Endothelial cell of umbilical vein (primary cell): ENCODE measurements at regions not wholly inside any gene's neighbourhood (a gene's known extent, or its start where the extent isn't known, plus 50 kb on each side); places are given as distances from the start of the nearest gene placed in this dataset.

ENCODE experiments used
- BruUV-seq: library from RNA; stranded (reverse); fragments of 400-500 nt; replicated peaks from 2 replicates; lab custom pipeline; 2021; lab: Mats Ljungman, UMichigan
- CTCF ChIA-PET: fragments of 300-600, 350-600 bp; sonication (Branson Sonifier 250); formaldehyde crosslinking; loops from one replicate; lab custom pipeline; 2021; ENCODE audit warnings: antibody characterized with exemption, inconsistent platforms; lab: Charles Lee
- POLR2A ChIA-PET: fragments of 300-600, 350-600 bp; sonication (Branson Sonifier 250); formaldehyde crosslinking; loops from one replicate; lab custom pipeline; 2021; ENCODE audit warnings: antibody characterized with exemption, inconsistent platforms; lab: Charles Lee
- DNase-seq: peaks from one replicate; pipeline ENCODE4 v3.0.0-alpha.2; 2011; ENCODE audit warnings: low read depth, low spot score
- FAIRE-seq: peaks from 2 replicates; lab custom pipeline; 2011; peaks lifted over from hg19 to GRCh38; lab: Jason Lieb, UNC
- H2AFZ ChIP-seq: 2 replicates; pipeline ENCODE4 v1.6.0; 2012; ENCODE audit warnings: low read depth, low read length, control low read depth, inconsistent platforms
- H3K27ac ChIP-seq: 2 replicates; pipeline ENCODE4 v1.5.1; 2011; ENCODE audit warnings: low read depth, mild to moderate bottlenecking, control low read depth, low read length, moderate library complexity; ENCODE audit not compliant: insufficient read depth
- H3K27me3 ChIP-seq, 2 experiments: 2 replicates each; pipeline versions ENCODE4 v1.6.0 to v1.6.1; 2011; ENCODE audit warnings: low read length in 2 of 2, mixed read lengths in 1 of 2; ENCODE audit not compliant: control insufficient read depth in 2 of 2, insufficient read depth in 2 of 2
- H3K36me3 ChIP-seq, 2 experiments: 2 replicates in 1 of 2; 3 replicates in 1 of 2; pipeline ENCODE4 v1.5.1; 2011; ENCODE audit warnings: low read length in 2 of 2, mild to moderate bottlenecking in 1 of 2, moderate library complexity in 1 of 2; ENCODE audit not compliant: control insufficient read depth in 2 of 2, insufficient read depth in 2 of 2; ENCODE audit errors: extremely low read depth in 1 of 2
- H3K4me1 ChIP-seq: 3 replicates; pipeline ENCODE4 v1.5.1; 2011; ENCODE audit warnings: mild to moderate bottlenecking, low read length; ENCODE audit not compliant: control insufficient read depth, insufficient read depth; ENCODE audit errors: extremely low read depth
- H3K4me2 ChIP-seq: 2 replicates; pipeline ENCODE4 v1.6.1; 2011; ENCODE audit warnings: low read length, control low read depth, mixed read lengths; ENCODE audit not compliant: insufficient read depth
- H3K4me3 ChIP-seq, 3 experiments: fragments of 200-600 bp in 1 of 3; sonication (generic), shearing (Covaris generic) in 1 of 3; replicated peaks in 1 of 3; 2 replicates each; pipeline ENCODE4 v1.5.1; 2011 to 2016; ENCODE audit warnings: control low read depth in 3 of 3, low read length in 3 of 3, mild to moderate bottlenecking in 2 of 3, inconsistent platforms in 1 of 3, low read depth in 1 of 3, moderate library complexity in 1 of 3; ENCODE audit not compliant: insufficient read depth in 1 of 3
- H3K79me2 ChIP-seq: 2 replicates; pipeline ENCODE4 v1.6.0; 2012; ENCODE audit warnings: low read length, inconsistent platforms; ENCODE audit not compliant: control insufficient read depth, insufficient read depth
- H3K9ac ChIP-seq: replicated peaks from 2 replicates; pipeline ENCODE3; 2011; ENCODE audit warnings: low read length, control low read depth; ENCODE audit not compliant: insufficient read depth; ENCODE audit errors: extremely low read depth
- H3K9me1 ChIP-seq: replicated peaks from 3 replicates; pipeline ENCODE4 v1.6.0; 2011; ENCODE audit warnings: mild to moderate bottlenecking, low read length; ENCODE audit not compliant: control insufficient read depth, insufficient read depth; ENCODE audit errors: extremely low read depth
- H3K9me3 ChIP-seq: replicated peaks from 2 replicates; pipeline ENCODE4 v1.5.1; 2012; ENCODE audit warnings: low read length, inconsistent platforms; ENCODE audit not compliant: control insufficient read depth, insufficient read depth
- H4K20me1 ChIP-seq: replicated peaks from 2 replicates; pipeline ENCODE3; 2011; ENCODE audit warnings: mild to moderate bottlenecking, low read length; ENCODE audit not compliant: control insufficient read depth, insufficient read depth; ENCODE audit errors: extremely low read depth
- EZH2 ChIP-seq: IDR thresholded peaks from 2 replicates; pipeline ENCODE4 v1.6.1; 2012; ENCODE audit warnings: borderline replicate concordance, low read depth, mild to moderate bottlenecking, moderate library complexity, low read length, inconsistent platforms; ENCODE audit not compliant: severe bottlenecking
- FOS ChIP-seq: IDR thresholded peaks from 2 replicates; pipeline ENCODE4 v1.6.1; 2011; ENCODE audit warnings: mild to moderate bottlenecking, low read length, moderate library complexity, borderline replicate concordance; ENCODE audit not compliant: insufficient read depth
- GATA2 ChIP-seq: IDR thresholded peaks from 2 replicates; pipeline ENCODE4 v1.7.0; 2011; ENCODE audit warnings: low read depth, mild to moderate bottlenecking, moderate library complexity, mixed read lengths, low read length; ENCODE audit not compliant: insufficient read length, insufficient read depth
- JUN ChIP-seq: IDR thresholded peaks from 2 replicates; pipeline ENCODE4 v1.6.1; 2011; ENCODE audit warnings: borderline replicate concordance, low read depth; ENCODE audit not compliant: insufficient read length, insufficient read depth
- MYC ChIP-seq: IDR thresholded peaks from one replicate; pipeline ENCODE4 v1.6.1; 2011; ENCODE audit warnings: mild to moderate bottlenecking, low read depth, low read length
- POLR2A ChIP-seq: IDR thresholded peaks from 2 replicates; pipeline ENCODE4 v1.6.1; 2012; ENCODE audit warnings: low read depth, mild to moderate bottlenecking, control low read depth, low read length
- POLR2AphosphoS5 ChIP-seq: IDR thresholded peaks from 2 replicates; pipeline ENCODE4 v1.6.1; 2012; ENCODE audit warnings: low read depth, mild to moderate bottlenecking, control low read depth, low read length, moderate library complexity; ENCODE audit not compliant: insufficient read depth
- dilution Hi-C: fragments of 300-500 bp; cut with MboI; formaldehyde crosslinking; loops from one replicate; pipeline ENCODE4 v1.15.0; 2019; ENCODE audit warnings: low sequenced_read_pairs; ENCODE audit not compliant: extremely low pct_ligation_motif_present
- intact Hi-C: fragments of 100-400 bp; cut with micrococcal nuclease; formaldehyde crosslinking; loops from one replicate; pipeline ENCODE4 v1.10.0; 2022
- TF ChIP-seq, protein P1 (sequence below), 2 donors: IDR thresholded peaks; 1 replicate in 1 of 2; 2 replicates in 1 of 2; pipeline ENCODE4 v1.5.1; 2011; ENCODE audit warnings: low read length in 2 of 2, mild to moderate bottlenecking in 2 of 2, moderate library complexity in 2 of 2, control low read depth in 1 of 2, inconsistent platforms in 1 of 2, low read depth in 1 of 2; ENCODE audit not compliant: insufficient read depth in 1 of 2; ENCODE audit errors: extremely low read depth in 1 of 2
- TF ChIP-seq, protein P2 (sequence below): IDR thresholded peaks from 2 replicates; pipeline ENCODE4 v1.6.1; 2011; ENCODE audit not compliant: insufficient read depth, insufficient read length

DNA sequence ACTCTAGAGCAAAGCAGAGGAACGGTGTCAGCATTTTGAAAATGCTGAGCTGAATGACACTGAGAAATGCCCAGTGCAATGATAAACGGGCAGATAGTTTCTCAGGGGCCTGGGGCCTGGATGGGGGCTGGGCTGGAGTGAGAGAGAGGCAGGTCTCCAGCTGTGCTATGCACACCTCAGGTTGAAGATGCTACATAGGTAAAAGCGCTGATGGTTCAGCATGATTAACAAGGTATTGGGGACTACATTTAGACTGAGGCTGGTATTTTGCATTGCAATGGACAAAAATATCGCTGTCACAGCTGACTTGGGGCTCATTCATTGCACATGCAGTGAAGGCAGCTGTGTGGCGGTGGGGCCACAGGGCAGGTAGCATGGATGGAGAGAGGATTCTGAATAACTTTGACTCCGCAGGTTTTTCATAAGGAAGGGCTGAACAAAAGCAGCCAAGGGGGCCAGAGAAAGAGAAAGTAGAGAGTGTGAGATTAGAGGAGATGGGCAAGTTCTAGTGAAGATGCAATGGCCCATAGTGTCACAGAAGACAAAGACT, 290.8 kb upstream of the ZNF32 start:
- Histone ChIP-seq H3K9me1 (no peaks in the 10 kb centered on the region), H3K79me2 (no peaks in the 10 kb centered on the region), H2AFZ (no peak overlapping the region), H3K4me1 (no peaks in the 10 kb centered on the region), H3K27me3 (peaks cover 0 to 4% of the 10 kb centered on the region in 2 experiments), H4K20me1 (no peaks in the 10 kb centered on the region), H3K9ac (no peak overlapping the region), H3K27ac (no peak overlapping the region), H3K36me3 (no peaks in the 10 kb centered on the region), H3K4me3 (no peak overlapping the region), H3K9me3 (no peaks in the 10 kb centered on the region), H3K4me2 (no peak overlapping the region)
- no TSS peak for BruUV-seq
- CTCF ChIA-PET: no interaction called here
- TF ChIP-seq EZH2 (no peak), FOS (no peak), POLR2A (no peak), GATA2 (no peak), JUN (no peak), MYC (no peak), POLR2AphosphoS5 (no peak)
- TF ChIP-seq, protein P1, sequence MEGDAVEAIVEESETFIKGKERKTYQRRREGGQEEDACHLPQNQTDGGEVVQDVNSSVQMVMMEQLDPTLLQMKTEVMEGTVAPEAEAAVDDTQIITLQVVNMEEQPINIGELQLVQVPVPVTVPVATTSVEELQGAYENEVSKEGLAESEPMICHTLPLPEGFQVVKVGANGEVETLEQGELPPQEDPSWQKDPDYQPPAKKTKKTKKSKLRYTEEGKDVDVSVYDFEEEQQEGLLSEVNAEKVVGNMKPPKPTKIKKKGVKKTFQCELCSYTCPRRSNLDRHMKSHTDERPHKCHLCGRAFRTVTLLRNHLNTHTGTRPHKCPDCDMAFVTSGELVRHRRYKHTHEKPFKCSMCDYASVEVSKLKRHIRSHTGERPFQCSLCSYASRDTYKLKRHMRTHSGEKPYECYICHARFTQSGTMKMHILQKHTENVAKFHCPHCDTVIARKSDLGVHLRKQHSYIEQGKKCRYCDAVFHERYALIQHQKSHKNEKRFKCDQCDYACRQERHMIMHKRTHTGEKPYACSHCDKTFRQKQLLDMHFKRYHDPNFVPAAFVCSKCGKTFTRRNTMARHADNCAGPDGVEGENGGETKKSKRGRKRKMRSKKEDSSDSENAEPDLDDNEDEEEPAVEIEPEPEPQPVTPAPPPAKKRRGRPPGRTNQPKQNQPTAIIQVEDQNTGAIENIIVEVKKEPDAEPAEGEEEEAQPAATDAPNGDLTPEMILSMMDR (IDR thresholded peaks at IDR 0.05; ENCODE audit: extremely low read depth in 1 of 2, insufficient read depth in 1 of 2, low read depth in 1 of 2, low read length in 2 of 2): no peak
- TF ChIP-seq, protein P2, sequence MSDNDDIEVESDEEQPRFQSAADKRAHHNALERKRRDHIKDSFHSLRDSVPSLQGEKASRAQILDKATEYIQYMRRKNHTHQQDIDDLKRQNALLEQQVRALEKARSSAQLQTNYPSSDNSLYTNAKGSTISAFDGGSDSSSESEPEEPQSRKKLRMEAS: no peak
- dilution Hi-C loops (no loop called here), intact Hi-C loops (no loop called here)
- no peak for FAIRE-seq
- no peak for DNase-seq
- POLR2A ChIA-PET: no interaction called here
